ENCODE measurements at regions not wholly inside any gene's neighbourhood (a gene's known extent, or its start where the extent isn't known, plus 50 kb on each side); places are given as distances from the start of the nearest gene placed in this dataset.

GRCh38 chr7:25830215-25830614 is 321.8 kb upstream of the NFE2L3 start:
- DNase-seq = no peak

GRCh38 chr7:25831062-25831691 is 320.8 kb upstream of the NFE2L3 start:
- no peak for DNase-seq

GRCh38 chr7:25831831-25832411 is 320.1 kb upstream of the NFE2L3 start:
- DNase-seq = no peak

GRCh38 chr7:25832456-25832855 is 319.5 kb upstream of the NFE2L3 start:
- no peak for DNase-seq

- DNase-seq = no peak
Measured at GRCh38 chr7:25832929-25833328, 319.1 kb upstream of the NFE2L3 start.

- no peak for DNase-seq
Measured at GRCh38 chr7:25834050-25834449, 317.9 kb upstream of the NFE2L3 start.

- no peak for DNase-seq
Measured at GRCh38 chr7:25835197-25835596, 316.8 kb upstream of the NFE2L3 start.

GRCh38 chr7:25839084-25839769 is 312.8 kb upstream of the NFE2L3 start:
- no peak for DNase-seq

GRCh38 chr7:25840209-25840792 is 311.7 kb upstream of the NFE2L3 start:
- DNase-seq = no peak

DNA sequence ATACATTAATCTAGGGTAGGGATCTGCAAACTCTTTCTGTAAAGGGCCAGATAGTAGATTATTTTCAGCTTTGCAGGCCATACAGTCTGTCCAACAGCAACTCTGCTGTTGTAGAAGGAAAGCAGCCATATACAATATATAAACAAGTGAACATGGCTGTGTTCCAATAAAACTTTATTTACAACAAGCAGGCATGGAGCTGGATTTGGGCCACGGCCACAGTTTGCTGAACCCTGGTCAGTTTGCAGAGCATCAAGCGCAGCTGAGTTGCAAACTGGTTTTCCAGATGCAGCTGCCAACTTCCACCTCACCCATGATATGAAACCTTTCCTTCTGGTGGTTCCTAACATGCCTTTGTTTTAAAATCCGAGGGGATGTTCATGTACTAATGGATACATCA is 310.4 kb upstream of the NFE2L3 start:
- DNase-seq = no peak

- no peak for DNase-seq
Measured at GRCh38 chr7:25842201-25842733, 309.7 kb upstream of the NFE2L3 start.

GRCh38 chr7:25843467-25843866 is 308.5 kb upstream of the NFE2L3 start:
- no peak for DNase-seq

DNA sequence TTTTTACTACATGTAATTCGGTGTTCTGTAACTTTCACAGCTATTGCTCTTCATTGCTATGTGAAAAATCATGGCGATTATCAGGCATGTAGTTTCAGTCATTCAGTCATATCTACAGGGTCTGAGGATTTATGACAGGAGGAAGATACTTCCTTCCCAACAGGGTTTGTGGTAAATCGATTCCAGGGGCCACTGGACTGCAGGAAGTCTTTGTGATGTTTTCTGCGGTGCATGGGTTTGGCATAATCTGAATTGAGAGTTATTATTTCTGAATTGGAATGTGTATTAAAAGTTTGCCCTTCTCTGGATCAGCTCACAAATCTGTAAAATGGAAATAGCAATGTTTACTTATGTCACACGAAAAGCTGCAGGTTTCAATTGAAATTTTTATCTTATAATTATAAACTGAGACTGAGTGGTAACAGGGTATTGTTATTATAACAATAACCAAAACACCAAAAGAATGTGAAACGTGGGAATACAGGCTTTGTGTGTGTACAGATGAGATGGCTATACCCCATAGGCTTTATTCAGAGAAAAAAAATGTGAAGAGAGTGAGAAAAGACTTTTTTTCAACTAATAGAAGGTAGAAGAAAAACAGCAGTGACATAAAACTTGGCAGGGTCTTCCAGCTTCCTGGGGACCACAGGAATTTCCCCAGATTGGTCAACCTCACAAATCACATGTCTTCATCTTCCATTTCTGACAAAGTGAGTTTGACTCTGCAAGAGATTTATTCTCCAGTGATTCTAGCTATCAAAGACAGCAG is 307.7 kb upstream of the NFE2L3 start:
- no peak for DNase-seq

GRCh38 chr7:25845464-25845863 is 306.5 kb upstream of the NFE2L3 start:
- no peak for DNase-seq

- no peak for DNase-seq
Measured at GRCh38 chr7:25846722-25847121, 305.3 kb upstream of the NFE2L3 start.

GRCh38 chr7:25847336-25848070 is 304.5 kb upstream of the NFE2L3 start:
- DNase-seq = no peak

GRCh38 chr7:25849500-25850184 is 302.4 kb upstream of the NFE2L3 start:
- DNase-seq = no peak

- no peak for DNase-seq
Measured at GRCh38 chr7:25850216-25850615, 301.8 kb upstream of the NFE2L3 start.

- no peak for DNase-seq
Measured at GRCh38 chr7:25850735-25851134, 301.3 kb upstream of the NFE2L3 start.

GRCh38 chr7:25851332-25852210 is 300.4 kb upstream of the NFE2L3 start:
- peak; percentile 39 for DNase-seq
